Left renal pelvis (tissue), 4 donors: ENCODE measurements at regions not wholly inside any gene's neighbourhood (a gene's known extent, or its start where the extent isn't known, plus 50 kb on each side); places are given as distances from the start of the nearest gene placed in this dataset.
"Not testable (repeated sequence)": the region's sequence is repeated elsewhere in the genome, so short reads cannot be mapped to it uniquely, and the experiment has no call there.

Source experiments
- DNase-seq, 4 donors: peaks; one replicate each; pipeline ENCODE4 v3.0.0-alpha.2; 2013; ENCODE audit warnings: low read depth in 4 of 4, low spot score in 3 of 4

GRCh38 chr15:81908111-81908510, 137.7 kb downstream of the MEX3B start:
- DNase-seq: no peak

- DNase-seq: no peak
Measured at GRCh38 chr15:81907521-81907920, 138.3 kb downstream of the MEX3B start.

GRCh38 chr15:81905889-81906288, 139.9 kb downstream of the MEX3B start:
- DNase-seq: no peak

GRCh38 chr15:81901319-81901718, 144.5 kb downstream of the MEX3B start:
- DNase-seq: no peak

- no peak for DNase-seq
Measured at GRCh38 chr15:81899730-81900129, 146.1 kb downstream of the MEX3B start.

- no peak for DNase-seq
Measured at GRCh38 chr15:81899024-81899423, 146.8 kb downstream of the MEX3B start.

GRCh38 chr15:81897057-81897677, 148.7 kb downstream of the MEX3B start:
- DNase-seq: no peak

GRCh38 chr15:81896356-81896755, 149.5 kb downstream of the MEX3B start:
- no peak for DNase-seq

- DNase-seq: no peak
Measured at GRCh38 chr15:81895723-81896122, 150.1 kb downstream of the MEX3B start.

GRCh38 chr15:81894061-81894460, 151.8 kb downstream of the MEX3B start:
- no peak for DNase-seq

GRCh38 chr15:81893182-81893835, 152.5 kb downstream of the MEX3B start:
- DNase-seq: no peak

GRCh38 chr15:81890496-81890895, 155.3 kb downstream of the MEX3B start:
- no peak for DNase-seq

GRCh38 chr15:81889485-81889881, 156.3 kb downstream of the MEX3B start:
- no peak for DNase-seq

GRCh38 chr15:81888748-81889484, 156.9 kb downstream of the MEX3B start:
- no peak for DNase-seq

GRCh38 chr15:81887912-81888311, 157.9 kb downstream of the MEX3B start:
- DNase-seq: no peak

GRCh38 chr15:81887188-81887587, 158.6 kb downstream of the MEX3B start:
- DNase-seq: not testable (repeated sequence)

- DNase-seq: no peak
Measured at GRCh38 chr15:81886591-81886990, 159.2 kb downstream of the MEX3B start.

GRCh38 chr15:81886080-81886479, 159.7 kb downstream of the MEX3B start:
- DNase-seq: no peak

GRCh38 chr15:81885135-81885534, 160.7 kb downstream of the MEX3B start:
- no peak for DNase-seq

GRCh38 chr15:81882504-81882903, 163.3 kb downstream of the MEX3B start:
- no peak for DNase-seq

GRCh38 chr15:81880833-81881232, 165.0 kb downstream of the MEX3B start:
- DNase-seq: no peak

GRCh38 chr15:81880314-81880713, 165.5 kb downstream of the MEX3B start:
- DNase-seq: no peak
